GM18498 (cell line): ENCODE measurements at regions not wholly inside any gene's neighbourhood (a gene's known extent, or its start where the extent isn't known, plus 50 kb on each side); places are given as distances from the start of the nearest gene placed in this dataset.

ENCODE experiments used
- ATAC-seq: cut with Tn5 transposase; IDR thresholded peaks from one replicate; pipeline ENCODE4 v1.9.1; 2021; ENCODE audit warnings: mild to moderate bottlenecking, moderate library complexity; ENCODE audit not compliant: unreplicated experiment

GRCh38 chr3:118262800-118263402 lies 771.7 kb downstream of the IGSF11 start:
- ATAC-seq: no peak

GRCh38 chr3:118267588-118267987 lies 767.1 kb downstream of the IGSF11 start:
- no peak for ATAC-seq

GRCh38 chr3:118269537-118270125 lies 765.0 kb downstream of the IGSF11 start:
- no peak for ATAC-seq

GRCh38 chr3:118272991-118273390 lies 761.7 kb downstream of the IGSF11 start:
- ATAC-seq: no peak

GRCh38 chr3:118277814-118278213 lies 756.8 kb downstream of the IGSF11 start:
- ATAC-seq: no peak

GRCh38 chr3:118292841-118293240 lies 741.8 kb downstream of the IGSF11 start:
- no peak for ATAC-seq

- ATAC-seq: no peak
These were observed 736.5 kb downstream of the IGSF11 start for GRCh38 chr3:118298133-118298532.

- ATAC-seq: no peak
These were observed 730.1 kb downstream of the IGSF11 start for GRCh38 chr3:118304557-118304956.

GRCh38 chr3:118332699-118333098 lies 701.9 kb downstream of the IGSF11 start:
- ATAC-seq: no peak

GRCh38 chr3:118337649-118338048 lies 697.0 kb downstream of the IGSF11 start:
- ATAC-seq: no peak

GRCh38 chr3:118347396-118348168 lies 687.1 kb downstream of the IGSF11 start:
- no peak for ATAC-seq

- ATAC-seq: no peak
These were observed 686.5 kb downstream of the IGSF11 start for GRCh38 chr3:118348169-118348557.

GRCh38 chr3:118354556-118354955 lies 680.1 kb downstream of the IGSF11 start:
- ATAC-seq: no peak

- no peak for ATAC-seq
These were observed 664.7 kb downstream of the IGSF11 start for GRCh38 chr3:118369892-118370491.

- no peak for ATAC-seq
These were observed 654.1 kb downstream of the IGSF11 start for GRCh38 chr3:118380576-118380975.

- ATAC-seq: no peak
These were observed 638.2 kb downstream of the IGSF11 start for GRCh38 chr3:118396491-118396890.

- ATAC-seq: no peak
These were observed 634.6 kb downstream of the IGSF11 start for GRCh38 chr3:118400086-118400485.

- ATAC-seq: no peak
These were observed 633.8 kb downstream of the IGSF11 start for GRCh38 chr3:118400886-118401285.

- ATAC-seq: no peak
These were observed 632.8 kb downstream of the IGSF11 start for GRCh38 chr3:118401887-118402286.

- ATAC-seq: no peak
These were observed 631.7 kb downstream of the IGSF11 start for GRCh38 chr3:118402971-118403370.

- no peak for ATAC-seq
These were observed 628.1 kb downstream of the IGSF11 start for GRCh38 chr3:118406562-118406961.

- no peak for ATAC-seq
These were observed 626.2 kb downstream of the IGSF11 start for GRCh38 chr3:118408431-118408830.
